ENCODE measurements at regions not wholly inside any gene's neighbourhood (a gene's known extent, or its start where the extent isn't known, plus 50 kb on each side); places are given as distances from the start of the nearest gene placed in this dataset.
A peak's percentile ranks its signal among the peaks of the same experiment; 100 is the strongest.

DNA sequence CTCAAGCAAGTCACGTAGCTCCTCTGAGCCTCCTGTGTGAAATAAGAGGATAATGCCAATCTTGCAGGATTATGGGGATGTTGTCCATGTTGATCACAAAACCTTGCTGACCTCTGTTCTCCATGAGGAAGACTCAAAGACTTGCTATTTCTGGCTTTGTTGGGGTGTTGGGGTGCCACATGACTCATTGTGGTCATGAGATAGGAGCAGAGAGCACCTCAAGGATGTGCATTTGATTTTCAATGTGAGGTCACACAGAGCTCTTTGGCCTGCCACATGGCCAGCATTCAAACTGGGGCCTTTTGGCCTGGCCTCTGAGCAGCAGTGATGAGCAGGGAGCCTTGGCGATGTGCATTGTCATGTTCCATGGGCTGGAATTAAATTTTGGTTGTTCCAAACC is 380.3 kb downstream of the GADD45G start:
- no peak for DNase-seq

DNA sequence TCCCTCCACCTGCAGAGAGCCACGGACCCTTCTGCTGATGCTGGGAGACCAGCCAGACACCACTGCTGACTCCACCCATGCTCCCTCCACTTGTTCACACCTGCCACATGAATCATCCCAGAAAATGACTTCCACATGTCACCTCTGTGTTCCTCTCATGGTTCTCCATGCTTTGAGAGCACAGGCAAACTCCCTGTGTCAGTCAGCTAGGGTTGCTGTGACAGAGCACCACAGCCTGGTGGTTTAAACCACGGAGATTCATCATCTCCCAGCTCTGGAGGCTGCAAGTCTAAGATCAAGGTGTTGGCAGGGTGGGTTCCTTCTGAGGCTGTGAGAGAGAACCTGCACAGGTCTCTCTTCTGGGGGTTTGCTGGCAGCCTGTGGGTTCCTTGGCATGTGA is 381.4 kb downstream of the GADD45G start:
- DNase-seq: peak; percentile 21

DNA sequence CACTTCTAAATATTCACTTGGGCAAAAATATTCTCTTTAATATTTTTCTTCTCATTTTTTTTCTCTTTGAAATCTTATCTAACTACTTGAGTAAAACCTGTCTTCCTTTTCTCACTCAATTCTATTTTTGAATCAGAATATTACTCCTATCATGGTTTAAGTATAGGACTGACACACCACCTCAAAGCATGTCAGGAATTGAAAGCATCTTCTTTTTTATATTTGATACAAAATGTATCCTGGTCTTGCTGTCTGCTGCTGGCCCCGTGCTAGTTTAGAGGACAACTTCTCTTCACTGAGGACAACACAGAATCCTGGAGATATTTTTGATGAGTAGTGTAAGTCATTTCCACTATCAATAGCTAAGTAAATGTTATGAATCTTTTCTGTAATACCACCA is 383.6 kb downstream of the GADD45G start:
- peak; percentile 32 for DNase-seq

DNA sequence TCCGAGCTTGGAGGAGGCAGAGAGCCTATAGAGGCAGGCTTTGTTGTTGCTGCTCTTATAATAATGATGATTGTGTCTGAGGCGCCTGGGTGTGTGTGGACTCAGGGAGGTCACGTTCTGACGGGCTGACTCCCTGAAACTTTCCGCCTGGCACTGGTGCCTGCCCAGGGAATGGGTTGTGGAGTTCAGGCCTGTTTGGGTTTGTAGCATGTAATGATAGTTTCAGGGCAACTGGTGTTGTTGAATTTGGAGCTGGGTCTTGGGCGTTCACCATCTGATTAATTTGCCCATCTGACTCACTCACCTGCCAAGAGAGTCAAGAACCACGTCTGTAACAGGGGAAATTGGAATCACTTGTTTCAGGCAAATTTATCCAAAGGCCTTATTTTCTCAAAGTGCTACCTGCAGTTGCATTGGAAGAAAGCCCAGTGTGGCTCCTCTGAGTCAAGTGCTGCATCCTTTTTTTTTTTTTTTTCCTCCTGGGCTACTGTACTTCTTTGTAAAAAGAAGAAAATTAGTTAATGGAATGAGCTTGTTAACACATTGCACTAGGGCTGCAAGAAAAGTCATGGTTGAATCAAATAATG is 386.5 kb downstream of the GADD45G start:
- DNase-seq: no peak

DNA sequence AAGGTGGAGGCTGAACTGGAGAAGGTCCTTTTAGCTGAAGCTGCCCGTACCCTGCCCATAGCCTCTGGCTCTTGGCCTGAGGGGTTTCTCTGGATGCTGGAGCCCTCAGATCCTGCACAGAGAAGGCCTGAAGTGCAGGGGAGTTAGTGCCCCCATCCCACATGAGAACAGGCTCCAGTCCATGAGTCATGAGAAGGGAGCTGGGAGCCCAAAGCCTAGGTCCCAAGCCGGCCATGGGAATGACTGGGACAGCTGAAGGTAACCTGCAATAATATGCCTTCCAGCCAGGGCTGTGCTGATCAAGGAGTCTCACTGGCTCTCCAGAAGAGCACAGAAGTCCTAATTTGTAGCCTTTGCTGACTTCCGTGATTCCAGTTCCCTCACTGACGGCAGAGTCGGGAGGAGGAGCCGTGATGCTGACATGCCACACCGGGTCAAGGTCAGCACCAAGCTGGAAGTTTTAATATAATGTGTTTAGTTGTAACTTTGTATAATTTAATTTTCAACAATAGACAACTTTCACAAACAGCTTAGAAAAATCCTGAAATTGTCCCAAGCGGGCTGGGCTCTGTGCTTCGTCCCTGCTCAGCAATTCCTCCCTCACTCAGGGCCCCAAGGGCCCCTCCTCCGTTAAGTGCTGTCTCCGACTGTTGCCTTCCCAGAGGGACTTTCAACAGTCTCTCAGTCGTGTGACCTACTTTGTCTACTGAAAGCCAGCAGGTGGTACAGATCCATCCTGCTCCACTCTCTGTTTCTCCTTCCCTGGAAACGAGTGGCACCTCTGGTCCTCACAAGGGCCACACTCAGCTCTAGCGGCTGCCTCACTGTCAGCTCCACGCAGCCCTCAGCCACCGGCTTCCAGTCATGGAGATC is 387.8 kb downstream of the GADD45G start:
- no peak for DNase-seq

DNA sequence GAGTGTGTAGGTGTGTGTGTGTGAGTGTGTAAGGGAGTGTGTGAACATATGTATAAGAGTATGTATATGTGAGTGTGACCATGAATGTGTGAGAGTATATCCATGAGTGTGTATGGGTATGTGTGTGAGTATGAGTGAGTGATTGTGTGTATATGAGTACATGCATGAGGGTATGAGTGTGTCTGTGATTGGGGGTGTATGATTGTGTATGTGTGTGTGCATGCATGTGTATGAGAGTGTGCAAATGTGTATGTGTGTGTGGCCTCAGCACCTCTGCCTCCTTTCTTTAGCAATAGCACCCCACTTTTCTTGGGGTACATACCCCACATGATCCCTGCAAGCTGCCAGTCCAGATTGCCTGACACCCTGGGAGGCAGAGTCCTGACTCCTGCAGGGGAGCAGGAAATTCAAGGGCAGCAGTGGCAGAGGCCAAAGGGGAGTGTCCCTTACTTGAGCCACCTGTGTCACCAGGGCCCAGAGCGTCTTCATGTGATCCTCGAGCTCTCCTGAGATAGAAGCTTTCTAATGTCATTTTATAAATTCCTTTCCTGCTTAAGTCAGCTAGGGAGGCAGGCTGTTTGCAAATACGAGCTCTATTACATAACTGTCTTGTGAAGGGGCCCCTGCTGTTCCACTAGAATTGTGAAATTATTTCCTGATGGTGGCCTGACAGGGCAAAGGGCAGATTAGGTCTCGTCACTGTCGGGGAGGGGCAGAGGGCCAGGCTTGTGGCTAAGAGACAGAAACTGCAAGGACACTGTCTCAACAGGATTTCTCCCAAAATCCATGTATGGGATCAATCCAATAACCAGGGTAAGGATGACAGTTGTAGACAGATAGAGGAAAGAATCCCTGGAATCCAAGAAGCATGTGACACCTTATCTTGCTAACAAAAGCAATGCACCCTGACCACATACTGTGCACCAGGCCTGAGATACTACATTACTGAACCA is 389.1 kb downstream of the GADD45G start:
- DNase-seq: peak; percentile 19

DNA sequence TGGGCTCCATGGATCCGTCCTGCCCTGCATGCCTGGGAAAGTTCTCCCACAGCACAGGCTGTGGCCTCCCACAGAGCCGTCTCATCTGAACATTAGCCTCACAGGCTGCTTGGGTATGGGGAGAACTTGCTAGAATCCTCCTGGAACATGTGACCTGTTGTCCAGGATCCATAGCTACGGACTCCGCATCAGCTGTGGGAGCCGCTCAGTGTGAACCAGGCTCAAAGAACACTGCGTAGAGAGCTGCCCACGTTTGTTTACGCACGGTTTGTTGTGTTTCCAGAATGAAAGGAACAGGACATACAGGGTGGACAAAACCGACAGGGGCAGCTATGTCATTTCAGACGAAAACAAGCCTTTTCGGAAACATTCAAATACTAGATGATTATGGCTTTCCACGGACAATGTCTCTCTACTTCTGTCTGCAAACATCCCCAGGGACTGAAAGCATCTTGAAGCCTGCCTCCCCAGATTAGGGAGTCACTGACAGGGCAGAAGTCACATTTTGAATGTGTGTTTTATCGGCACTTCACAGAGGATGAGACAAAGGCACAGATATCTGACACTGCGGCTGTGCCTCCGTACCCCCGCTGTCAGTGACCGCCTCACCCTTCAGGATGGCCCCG is 390.3 kb downstream of the GADD45G start:
- no peak for DNase-seq

DNA sequence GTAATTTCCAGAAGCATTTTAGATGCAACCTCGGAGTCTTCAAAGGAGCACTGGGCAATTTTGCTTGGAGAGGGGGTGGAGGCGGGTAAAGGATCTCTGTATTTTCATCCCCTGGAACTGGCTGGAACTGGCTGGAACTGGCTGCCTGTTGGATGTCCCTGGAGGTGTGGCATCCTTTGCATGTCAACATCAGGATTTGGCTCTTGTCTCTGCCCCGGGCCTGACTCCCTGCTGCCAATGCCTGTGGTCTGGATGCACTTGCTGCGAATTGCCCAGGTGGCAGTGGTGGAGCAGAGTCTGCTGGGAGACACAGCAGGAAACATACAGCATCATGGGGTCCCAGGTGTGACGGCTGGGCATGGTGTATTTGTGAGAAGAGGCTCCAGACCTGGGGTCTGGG is 391.3 kb downstream of the GADD45G start:
- DNase-seq: no peak

DNA sequence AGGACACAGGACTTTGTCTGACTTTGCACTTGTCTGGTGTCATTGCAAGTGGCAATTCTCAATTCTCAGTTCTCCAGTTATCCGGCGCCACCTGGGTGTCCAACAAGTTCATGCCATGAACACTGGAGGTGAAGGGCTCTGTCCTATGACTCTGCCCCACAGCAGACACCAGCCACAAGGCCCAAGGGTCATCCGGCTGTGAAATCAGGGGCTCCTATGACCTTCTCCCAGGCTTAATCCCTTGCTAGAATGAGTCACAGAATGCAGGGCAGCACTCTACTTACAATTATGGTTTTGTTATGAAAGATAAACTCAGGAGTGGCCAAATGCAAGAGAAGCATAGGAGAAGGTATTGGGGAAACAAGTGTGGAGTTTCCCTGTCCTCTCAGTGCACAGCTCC is 392.0 kb downstream of the GADD45G start:
- no peak for DNase-seq

DNA sequence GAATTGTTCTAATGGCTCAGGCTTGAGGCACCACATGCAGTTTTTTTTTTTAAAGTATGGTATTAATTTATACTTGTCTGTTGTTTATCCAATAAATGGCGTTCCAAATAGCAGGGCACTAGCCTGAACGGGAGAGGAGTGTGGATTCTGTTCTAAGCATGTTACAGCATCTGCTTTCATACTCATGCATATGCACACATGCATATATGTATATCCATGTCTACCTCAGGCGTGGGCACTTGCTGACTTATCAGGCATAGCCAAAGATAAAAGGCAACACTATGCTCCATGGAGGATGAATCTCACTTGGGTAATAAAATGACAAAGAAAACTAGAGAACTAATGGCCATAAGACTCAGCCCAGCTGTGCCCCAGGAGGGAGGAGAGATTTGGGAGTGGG is 393.8 kb downstream of the GADD45G start:
- no peak for DNase-seq

DNA sequence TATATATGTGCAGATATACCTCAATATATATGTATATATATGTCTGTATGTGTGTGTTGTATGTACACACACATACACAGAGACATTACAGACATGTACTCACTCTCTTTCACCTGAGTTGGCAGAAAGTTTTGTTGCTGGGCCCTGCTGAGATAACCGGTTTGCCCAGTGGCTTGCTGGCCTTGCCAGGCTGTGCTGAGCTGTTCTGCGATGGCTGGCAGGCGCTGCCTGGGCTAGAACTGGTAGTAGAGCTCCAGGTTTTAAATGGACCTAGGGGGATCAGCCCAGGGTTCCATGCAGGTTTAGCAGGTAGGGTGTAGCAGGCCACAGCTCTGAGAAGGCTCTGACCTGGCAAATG is 394.3 kb downstream of the GADD45G start:
- DNase-seq: no peak

DNA sequence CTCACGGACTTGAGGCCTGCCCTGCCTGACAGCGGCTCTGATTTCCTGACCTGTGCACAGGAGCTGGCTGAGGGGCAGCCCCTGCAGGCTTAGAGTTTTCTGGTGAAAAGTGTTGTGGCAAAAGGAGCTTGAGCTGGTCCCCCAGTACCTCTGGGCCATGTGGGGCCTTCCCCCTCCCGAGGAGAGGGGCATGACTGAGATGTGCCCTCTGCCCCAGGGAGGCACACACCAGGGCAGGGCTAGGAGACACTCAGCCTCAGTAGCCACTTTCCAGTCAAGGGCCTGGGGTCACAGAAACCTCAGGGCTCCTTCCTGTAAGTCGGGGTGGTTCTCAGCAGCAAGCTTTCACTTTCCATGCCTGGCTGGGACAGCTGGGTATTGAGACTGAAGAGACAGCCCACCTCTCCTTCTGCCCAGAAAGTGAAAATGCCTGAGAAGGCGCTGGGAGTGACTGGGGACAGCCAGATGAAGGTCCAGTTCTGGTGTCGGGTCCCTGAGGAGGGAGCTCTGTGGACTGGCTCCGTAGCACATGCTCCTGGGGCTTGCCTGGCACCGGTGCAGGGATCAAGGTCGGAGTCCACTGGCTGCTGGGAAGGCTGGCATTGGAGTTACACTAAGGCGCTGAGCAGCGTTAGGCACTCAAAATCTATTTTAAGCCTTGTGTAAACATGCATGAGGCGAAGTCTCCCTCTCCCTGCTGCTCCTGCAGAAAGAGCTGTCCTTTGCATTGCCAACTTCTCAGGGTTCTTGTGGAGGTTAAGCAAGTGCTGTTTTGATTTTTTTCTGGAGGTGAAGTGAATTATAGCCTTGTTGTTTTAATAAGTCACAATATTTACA is 394.9 kb downstream of the GADD45G start:
- DNase-seq: peak; percentile 53

DNA sequence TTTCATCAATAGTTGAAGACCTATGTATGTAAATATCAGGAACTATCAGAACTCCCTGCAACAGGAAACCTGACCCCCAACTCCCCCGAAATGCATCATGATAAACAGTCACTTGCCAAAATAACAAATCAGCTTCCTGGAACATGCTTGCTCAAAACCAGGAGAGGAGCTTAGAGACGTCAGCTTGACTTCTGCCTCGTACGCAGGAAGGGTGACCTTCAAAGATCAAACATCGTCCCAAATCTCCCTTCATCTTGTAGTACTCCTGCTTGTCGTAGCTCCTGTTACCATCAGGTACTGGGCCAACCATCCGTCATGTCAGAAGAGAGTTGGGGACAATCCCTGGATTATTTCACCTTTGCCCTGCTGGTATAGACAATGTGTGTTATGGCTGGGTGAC is 396.1 kb downstream of the GADD45G start:
- no peak for DNase-seq

DNA sequence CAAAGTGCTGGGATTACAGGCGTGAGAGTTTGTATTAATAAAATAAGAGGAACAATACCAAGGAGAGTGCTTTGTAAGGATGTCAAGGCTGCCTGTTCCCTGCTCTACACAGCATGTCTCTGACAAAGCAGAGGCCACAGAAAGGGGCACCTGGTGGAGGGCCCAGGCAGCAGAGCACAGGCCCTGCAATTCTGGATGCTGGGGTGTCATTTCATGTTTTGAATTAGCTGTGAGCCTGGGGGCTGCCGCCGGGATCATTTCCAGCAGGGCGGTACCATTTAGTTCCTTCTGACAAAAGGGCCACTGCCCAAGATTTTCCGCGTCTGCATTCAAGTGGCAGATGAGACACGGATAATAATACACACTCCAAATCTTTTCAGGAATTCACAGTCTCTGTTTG is 396.9 kb downstream of the GADD45G start:
- no peak for DNase-seq

DNA sequence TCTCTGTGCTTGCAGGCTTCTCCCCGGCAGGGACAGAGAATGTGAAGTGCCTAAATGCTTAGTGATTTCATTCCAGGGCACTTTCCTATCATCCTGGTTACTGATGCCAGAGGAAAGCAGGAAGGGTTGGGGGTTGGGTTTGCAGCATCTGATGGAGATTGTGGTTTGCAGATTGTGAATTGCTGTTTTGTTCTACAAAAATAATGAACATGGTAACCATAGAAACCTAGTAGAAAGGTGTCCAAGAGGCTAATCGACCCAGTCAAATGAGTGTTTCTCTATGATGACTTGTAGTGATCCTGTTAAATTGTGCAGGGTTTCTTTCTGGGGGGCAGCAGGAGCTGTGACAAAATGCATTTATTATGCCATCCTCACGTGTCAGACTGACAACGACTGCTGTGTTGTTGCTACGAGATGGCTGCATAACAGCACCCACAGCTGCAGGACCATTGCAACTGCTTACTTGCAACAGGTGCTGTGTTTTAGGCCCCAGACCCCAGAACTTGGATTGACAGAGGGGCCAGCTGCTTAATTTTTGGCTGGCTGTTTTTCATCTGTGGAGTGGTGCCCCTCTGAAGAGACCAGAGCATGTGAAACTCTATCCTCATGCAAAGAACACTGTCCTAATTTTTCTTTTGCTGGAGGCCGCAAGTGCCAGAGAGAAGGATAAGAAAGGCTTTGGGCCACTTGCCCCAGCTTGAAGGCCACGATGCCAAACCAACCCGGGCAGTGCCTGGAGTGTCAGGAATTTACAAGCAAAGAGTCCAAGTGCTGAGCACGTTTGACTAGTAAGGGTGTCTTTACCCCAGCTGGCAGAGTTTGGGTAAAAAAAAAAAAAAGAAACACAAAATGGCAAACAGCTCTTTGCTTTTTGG is 397.8 kb downstream of the GADD45G start:
- peak; percentile 32 for DNase-seq

DNA sequence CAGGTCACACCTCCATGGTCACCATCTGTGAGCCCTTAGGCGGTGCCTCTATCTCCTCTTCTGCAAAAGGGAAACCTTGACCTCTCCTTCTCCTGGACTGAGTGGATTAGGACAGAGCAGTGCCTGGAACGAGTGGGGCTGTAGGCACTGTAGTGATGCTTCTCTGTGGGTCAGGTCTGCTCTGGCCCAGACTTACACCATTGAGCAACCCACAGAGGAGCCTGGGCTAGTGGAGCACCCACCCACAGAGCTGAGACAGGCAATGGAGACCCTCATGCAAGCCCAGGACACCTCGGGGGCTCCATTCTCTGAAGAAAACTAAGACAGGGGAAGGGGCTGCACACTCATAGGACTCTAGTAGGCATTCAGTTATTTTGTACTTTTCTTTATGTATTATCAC is 400.6 kb downstream of the GADD45G start:
- no peak for DNase-seq

DNA sequence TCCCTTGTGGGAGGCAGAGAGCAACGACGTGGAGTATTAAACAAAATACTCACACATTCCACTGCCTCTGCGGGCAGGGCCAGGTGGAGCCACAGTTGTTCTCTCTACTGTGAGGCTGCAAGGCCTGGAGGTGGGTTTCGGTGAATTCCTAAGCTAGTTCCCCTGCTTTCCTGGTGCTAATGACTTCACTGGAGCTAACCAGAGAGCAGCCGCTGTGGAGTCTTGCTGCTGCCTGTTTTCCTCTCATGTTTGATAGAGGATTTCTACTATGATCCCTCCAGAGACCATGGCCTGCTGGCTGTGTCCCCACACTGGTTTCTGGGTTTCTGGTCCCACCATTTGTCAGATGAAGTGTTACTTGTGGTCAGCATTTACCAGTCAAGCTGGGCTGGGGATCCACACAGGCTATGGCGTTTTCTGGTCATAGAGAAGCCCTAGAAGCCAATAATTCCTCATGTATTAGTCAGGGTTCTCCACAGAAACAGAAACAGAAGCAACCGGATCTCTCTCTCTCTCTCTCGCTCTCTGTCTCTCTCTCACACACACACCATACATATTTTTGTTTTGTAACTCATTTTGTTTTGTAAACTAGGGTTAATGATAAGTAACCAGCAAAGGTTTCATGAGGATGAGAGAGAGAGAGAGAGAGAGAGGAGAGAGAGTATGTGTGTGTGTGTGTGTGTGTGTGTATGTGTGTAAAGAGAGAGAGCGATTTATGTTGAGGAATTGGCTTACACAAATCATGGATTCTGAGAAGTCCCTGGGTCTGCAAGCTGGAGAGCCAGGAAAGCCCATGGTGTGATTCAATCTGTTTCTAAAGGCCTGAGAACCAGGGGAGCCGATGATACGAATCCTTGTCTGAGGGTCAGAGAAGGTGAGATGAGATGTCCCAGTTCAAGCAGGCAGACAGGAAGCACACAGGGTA is 403.0 kb downstream of the GADD45G start:
- DNase-seq: peak; percentile 90

DNA sequence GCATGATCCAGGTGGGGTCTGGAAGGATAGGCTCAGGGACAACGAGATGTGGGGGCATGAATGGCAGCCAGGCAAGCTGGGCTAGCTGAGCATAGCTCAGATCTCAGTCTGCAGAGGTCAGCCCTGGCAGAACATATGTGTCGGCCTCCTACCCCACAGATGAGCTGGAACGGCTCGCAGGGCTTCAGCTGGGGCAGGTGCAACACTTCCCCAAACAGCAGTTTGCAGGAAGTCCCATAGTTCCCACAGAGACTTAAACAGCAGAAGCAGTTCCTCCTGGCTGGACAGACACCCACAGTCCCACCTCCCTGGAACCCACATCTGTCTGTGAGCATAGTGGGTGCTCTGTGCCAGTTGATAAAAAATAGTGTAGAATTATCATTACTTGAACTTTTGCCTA is 404.6 kb downstream of the GADD45G start:
- DNase-seq: no peak

DNA sequence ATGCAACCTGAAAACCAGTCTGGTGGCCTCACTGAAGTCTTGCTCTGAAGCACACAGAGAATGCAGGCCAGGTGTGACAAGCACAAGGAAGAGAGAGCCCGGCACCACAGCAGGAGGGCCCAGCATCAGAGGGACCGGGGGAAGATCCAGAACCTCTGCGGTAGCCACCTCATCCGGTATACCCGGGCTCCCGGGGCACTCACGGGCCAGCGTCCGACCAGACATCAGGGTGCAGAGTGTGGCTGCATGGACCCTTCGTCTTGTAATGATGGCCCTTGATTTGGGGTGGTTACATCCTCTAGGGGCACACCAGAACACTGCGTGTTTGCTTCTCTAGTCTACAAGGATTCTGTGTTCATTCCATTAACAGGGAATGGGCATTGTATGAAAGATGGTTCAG is 406.0 kb downstream of the GADD45G start:
- no peak for DNase-seq

DNA sequence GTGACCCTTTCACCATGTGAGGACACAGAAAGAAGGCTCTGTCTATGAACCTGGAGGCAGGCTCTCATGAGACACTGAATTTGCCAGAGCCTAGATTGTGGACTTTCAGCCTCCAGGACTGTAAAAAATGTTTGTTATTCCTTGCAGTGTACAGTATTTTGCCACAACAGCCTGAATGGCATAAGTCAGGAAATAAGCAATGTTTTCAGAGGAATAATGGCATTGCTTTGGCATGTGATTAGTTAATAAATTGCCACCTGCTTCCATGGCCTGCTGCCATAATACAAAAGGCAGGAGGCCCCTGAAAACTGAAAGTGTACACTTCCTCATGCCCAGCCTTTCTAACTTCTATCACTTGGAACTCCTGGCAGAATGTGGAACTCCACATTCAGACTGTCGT is 408.1 kb downstream of the GADD45G start:
- no peak for DNase-seq

Data from fibroblast of upper back skin (primary cell).